Lower leg skin (tissue), 3 donors: ENCODE measurements at regions not wholly inside any gene's neighbourhood (a gene's known extent, or its start where the extent isn't known, plus 50 kb on each side); places are given as distances from the start of the nearest gene placed in this dataset.

Experiments used
- CTCF ChIP-seq, 3 donors: fragments of 450-650 bp; IDR thresholded peaks; one replicate each; pipeline ENCODE4 v1.5.1; 2016; ENCODE audit warnings: antibody characterized with exemption in 3 of 3, mild to moderate bottlenecking in 3 of 3, moderate library complexity in 2 of 3
- POLR2A ChIP-seq, 2 donors: fragments of 450-650 bp; IDR thresholded peaks; one replicate each; pipeline ENCODE4 v1.6.1; 2016 to 2017; ENCODE audit warnings: antibody characterized with exemption in 2 of 2, mild to moderate bottlenecking in 1 of 2, moderate library complexity in 1 of 2

GRCh38 chr4:30817447-30817846, 97.3 kb downstream of the PCDH7 start:
- TF ChIP-seq POLR2A (IDR thresholded peaks at IDR 0.05) = no peak
- no peak for TF ChIP-seq CTCF (IDR thresholded peaks at IDR 0.05)
